A549 (cell line): ENCODE measurements at regions not wholly inside any gene's neighbourhood (a gene's known extent, or its start where the extent isn't known, plus 50 kb on each side); places are given as distances from the start of the nearest gene placed in this dataset.
"Not testable (repeated sequence)": the region's sequence is repeated elsewhere in the genome, so short reads cannot be mapped to it uniquely, and the experiment has no call there.

Experiments used
- ATAC-seq, 2 experiments: fragments of 200-7000 bp in 1 of 2; fragments of >200 bp in 1 of 2; cut with Nextera tagmentation in 1 of 2; cut with Tn5 transposase in 1 of 2; 3 replicates each; pipeline versions ENCODE4 v1.8.0 to v1.9.1; 2018 to 2020; ENCODE audit warnings: mild to moderate bottlenecking in 1 of 2, moderate library complexity in 1 of 2
- CTCF ChIA-PET: fragments of 300-600 bp; sonication (Branson Sonifier 250); formaldehyde crosslinking; extraction: SDS; loops from one replicate; lab custom pipeline; 2021; ENCODE audit warnings: antibody characterized with exemption, inconsistent platforms; lab: Yijun Ruan, JAX
- POLR2A ChIA-PET: fragments of 350-600 bp; formaldehyde crosslinking; extraction: SDS; loops from one replicate; lab custom pipeline; 2021; ENCODE audit warnings: antibody characterized with exemption, inconsistent platforms; lab: Yijun Ruan, JAX
- DNase-seq, 2 experiments: peaks; one replicate each; pipeline versions ENCODE4 v3.0.0 to v3.0.0-alpha.2; 2011 to 2016; ENCODE audit warnings: low read depth in 1 of 2, low spot score in 1 of 2
- FAIRE-seq: peaks from 2 replicates; lab custom pipeline; 2011; peaks lifted over from hg19 to GRCh38; lab: Jason Lieb, UNC
- H3K27ac ChIP-seq, 2 experiments: fragments of >200 bp; sonication (Bioruptor Twin); formaldehyde crosslinking; 3 replicates each; pipeline ENCODE4 v1.5.1; 2016 to 2017
- H3K4me1 ChIP-seq: fragments of >200 bp; sonication (Bioruptor Twin); formaldehyde crosslinking; 3 replicates; pipeline ENCODE4 v1.6.1; 2016
- H3K4me2 ChIP-seq: fragments of >200 bp; sonication (Bioruptor Twin); formaldehyde crosslinking; 3 replicates; pipeline ENCODE4 v1.6.1; 2016
- H3K4me3 ChIP-seq: fragments of >200 bp; sonication (Bioruptor Twin); formaldehyde crosslinking; 3 replicates; pipeline ENCODE4 v1.5.1; 2016
- H3K9me3 ChIP-seq: fragments of >200 bp; sonication (Bioruptor Twin); formaldehyde crosslinking; 3 replicates; pipeline ENCODE4 v1.6.1; 2016
- CBX2 ChIP-seq: fragments of 200-600 bp; sonication (generic); IDR thresholded peaks from 2 replicates; pipeline ENCODE4 v1.6.1; 2016; ENCODE audit warnings: low read depth, mild to moderate bottlenecking, borderline replicate concordance
- CHD4 ChIP-seq: fragments of 200-600 bp; sonication (generic); IDR thresholded peaks from 2 replicates; pipeline ENCODE4 v1.6.1; 2016; ENCODE audit warnings: antibody characterized with exemption, mild to moderate bottlenecking, borderline replicate concordance
- EHF ChIP-seq: fragments of 250-450 bp; sonication (Bioruptor Pico); IDR thresholded peaks from 2 replicates; pipeline ENCODE4 v1.5.0; 2020; ENCODE audit warnings: mild to moderate bottlenecking
- EP300 ChIP-seq, 2 experiments: fragments of >200 bp; sonication (Bioruptor Twin); formaldehyde crosslinking; IDR thresholded peaks; 2 replicates in 1 of 2; 3 replicates in 1 of 2; pipeline ENCODE4 v1.6.1; 2016 to 2017
- ESRRA ChIP-seq: fragments of 150-350 bp; IDR thresholded peaks from 2 replicates; pipeline ENCODE4 v1.6.1; 2014; ENCODE audit warnings: mild to moderate bottlenecking, low read length, borderline replicate concordance
- FOSB ChIP-seq: fragments of 250-450 bp; sonication (Bioruptor Pico); IDR thresholded peaks from 2 replicates; pipeline ENCODE4 v1.5.0; 2020; ENCODE audit warnings: mild to moderate bottlenecking, moderate library complexity
- HEYL ChIP-seq: fragments of 250-450 bp; sonication (Bioruptor Pico); IDR thresholded peaks from 2 replicates; pipeline ENCODE4 v1.8.0; 2021; ENCODE audit warnings: mild to moderate bottlenecking, moderate library complexity
- HOXA7 ChIP-seq: fragments of 250-450 bp; sonication (Bioruptor Pico); IDR thresholded peaks from 2 replicates; pipeline ENCODE4 v1.5.0; 2020; ENCODE audit warnings: mild to moderate bottlenecking, moderate library complexity
- HOXB13 ChIP-seq: fragments of 250-450 bp; sonication (Bioruptor Pico); IDR thresholded peaks from 2 replicates; pipeline ENCODE4 v1.5.0; 2020; ENCODE audit warnings: low read depth, mild to moderate bottlenecking, moderate library complexity
- JUN ChIP-seq, 2 experiments: fragments of >200 bp; sonication (Bioruptor Twin); formaldehyde crosslinking; IDR thresholded peaks; 2 replicates in 1 of 2; 3 replicates in 1 of 2; pipeline ENCODE4 v1.6.1; 2016 to 2017
- KDM5A ChIP-seq: fragments of 200-600 bp; sonication (generic); IDR thresholded peaks from 2 replicates; pipeline ENCODE4 v1.6.1; 2016; ENCODE audit warnings: antibody characterized with exemption, mild to moderate bottlenecking
- MAFK ChIP-seq: fragments of 450-650 bp; IDR thresholded peaks from 2 replicates; pipeline ENCODE4 v1.6.1; 2014; ENCODE audit not compliant: partially characterized antibody
- MAZ ChIP-seq: fragments of 150-350 bp; IDR thresholded peaks from 2 replicates; pipeline ENCODE4 v1.6.1; 2014; ENCODE audit warnings: antibody characterized with exemption, low read depth, low read length, borderline replicate concordance
- NPAS2 ChIP-seq: fragments of 250-450 bp; sonication (Bioruptor Pico); IDR thresholded peaks from 2 replicates; pipeline ENCODE4 v1.8.0; 2022; ENCODE audit warnings: mild to moderate bottlenecking, moderate library complexity, borderline replicate concordance
- NR3C1 ChIP-seq: fragments of >200 bp; sonication (Bioruptor Twin); formaldehyde crosslinking; IDR thresholded peaks from 3 replicates; pipeline ENCODE4 v1.6.1; 2017
- POLR2A ChIP-seq: IDR thresholded peaks from 2 replicates; pipeline ENCODE4 v1.6.1; 2012; ENCODE audit warnings: mild to moderate bottlenecking, low read length
- RAD21 ChIP-seq, 2 experiments: fragments of >200 bp in 1 of 2; sonication (Bioruptor Twin) in 1 of 2; formaldehyde crosslinking in 1 of 2; IDR thresholded peaks in 1 of 2; conservative IDR thresholded peaks in 1 of 2; 2 replicates in 1 of 2; 3 replicates in 1 of 2; pipeline ENCODE4 v1.6.1; 2012 to 2018; ENCODE audit warnings: inconsistent platforms in 1 of 2
- RARB ChIP-seq: fragments of 250-450 bp; sonication (Bioruptor Pico); IDR thresholded peaks from 2 replicates; pipeline ENCODE4 v1.8.0; 2021; ENCODE audit warnings: mild to moderate bottlenecking, moderate library complexity
- RCOR1 ChIP-seq: fragments of 150-350 bp; IDR thresholded peaks from 2 replicates; pipeline ENCODE4 v1.6.1; 2014; ENCODE audit warnings: antibody characterized with exemption, low read length, low read depth
- RNF2 ChIP-seq: fragments of 200-600 bp; sonication (generic); IDR thresholded peaks from 2 replicates; pipeline ENCODE4 v1.6.1; 2016; ENCODE audit warnings: low read depth, mild to moderate bottlenecking, antibody characterized with exemption, moderate library complexity, borderline replicate concordance
- SMC3 ChIP-seq: fragments of >200 bp; sonication (Bioruptor Twin); formaldehyde crosslinking; IDR thresholded peaks from 3 replicates; pipeline ENCODE4 v1.6.1; 2018; ENCODE audit warnings: inconsistent platforms
- TP53 ChIP-seq: fragments of 250-450 bp; sonication (Bioruptor Pico); IDR thresholded peaks from 2 replicates; pipeline ENCODE4 v1.5.0; 2021; ENCODE audit warnings: mild to moderate bottlenecking, moderate library complexity
- ZSCAN20 ChIP-seq: fragments of 250-450 bp; sonication (Bioruptor Pico); IDR thresholded peaks from 2 replicates; pipeline ENCODE4 v1.8.0; 2022; ENCODE audit warnings: mild to moderate bottlenecking, moderate library complexity
- WGBS: methylation state at CpG from one replicate; pipeline ENCODE4 v1.1.6; 2017; ENCODE audit errors: missing lambda C conversion rate; 5-methylcytosine and 5-hydroxymethylcytosine counted together
- TF ChIP-seq, protein P1 (sequence below): IDR thresholded peaks from 2 replicates; pipeline ENCODE4 v1.6.1; 2012
- TF ChIP-seq, protein P2 (sequence below): fragments of 450-650 bp; IDR thresholded peaks from 2 replicates; pipeline ENCODE4 v1.6.1; 2014; ENCODE audit warnings: antibody characterized with exemption

DNA sequence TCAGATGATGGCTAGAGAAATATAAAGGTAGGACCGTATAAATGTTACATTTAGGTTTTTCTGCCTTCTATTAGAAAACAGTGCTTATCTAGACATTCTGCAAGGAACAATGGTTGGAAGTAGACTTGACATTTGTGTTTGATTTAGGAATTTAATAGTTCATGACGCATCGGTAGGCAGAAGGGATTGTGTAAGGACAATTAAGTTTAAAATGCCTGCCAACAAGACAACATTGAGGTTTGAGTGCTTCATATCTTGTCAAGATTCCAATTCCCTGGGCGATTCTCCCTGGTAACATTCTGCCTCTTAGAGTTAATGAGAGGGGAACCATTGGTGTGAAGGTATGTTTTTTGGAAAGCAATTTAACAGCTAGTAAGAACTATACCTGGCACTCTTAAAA lies 186.8 kb upstream of the RBM19 start:
- Histone ChIP-seq H3K27ac (no peak overlapping the region), H3K4me1 (no peaks in the 10 kb centered on the region), H3K4me3 (no peak overlapping the region), H3K4me2 (no peak overlapping the region)
- WGBS: under 1% methylated on average over 4 of the region's 4 CpGs
- POLR2A ChIA-PET: no interaction called here
- no peak for DNase-seq
- CTCF ChIA-PET: interaction anchor here (1.2 kb wide), 1 partner anchor 323 kb away, joined by 3 read pairs; no protein-coding TSS in a partner anchor
- no peak for FAIRE-seq
- no peak for ATAC-seq
- no peak for TF ChIP-seq ZSCAN20 (CRISPR knock-in tag)
- TF ChIP-seq RCOR1: no peak
- TF ChIP-seq, all 56 proteins: peak for 0
- H3K9me3 ChIP-seq: no peaks in the 10 kb centered on the region

DNA sequence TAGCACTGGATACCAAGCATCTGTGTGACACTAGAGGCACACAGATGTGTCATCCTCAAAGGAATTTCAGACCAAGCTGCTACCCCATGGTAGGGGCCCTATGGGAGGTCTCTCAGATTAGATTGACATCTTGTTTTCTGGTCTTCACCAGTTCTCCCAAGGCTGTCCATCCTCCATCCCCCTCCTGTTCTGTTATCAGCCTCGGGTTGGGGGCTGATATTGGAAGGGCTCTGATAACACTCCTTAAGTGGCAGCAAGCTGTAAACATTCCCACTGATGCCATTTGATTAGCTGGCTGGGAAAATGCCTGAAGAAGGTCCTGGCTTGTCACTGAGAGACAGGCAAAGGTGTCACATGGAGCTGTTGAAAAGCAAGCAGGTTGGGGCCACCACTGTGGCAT lies 185.9 kb upstream of the RBM19 start:
- no peak for ATAC-seq
- Histone ChIP-seq H3K4me3 (no peak overlapping the region), H3K27ac (no peak overlapping the region), H3K4me2 (no peak overlapping the region), H3K4me1 (no peaks in the 10 kb centered on the region), H3K9me3 (no peaks in the 10 kb centered on the region)
- CTCF ChIA-PET: no interaction called here
- DNase-seq: no peak
- POLR2A ChIA-PET: no interaction called here
- FAIRE-seq: no peak
- WGBS: 0% methylated on average over 1 of the region's 1 CpG
- TF ChIP-seq POLR2A (no peak), CHD4 (no peak), NPAS2 (no peak), RARB (CRISPR knock-in tag) (no peak), KDM5A (no peak), HEYL (CRISPR knock-in tag) (no peak), RAD21 (conservative IDR thresholded peaks at IDR 0.05 in 1 of 2, IDR thresholded peaks at IDR 0.05 in 1 of 2) (no peak), MAFK (no peak), ESRRA (no peak), JUN (IDR thresholded peaks at IDR 0.05) (no peak), NR3C1 (no peak), FOSB (no peak), SMC3 (no peak), CBX2 (no peak), HOXA7 (CRISPR knock-in tag) (no peak), EP300 (IDR thresholded peaks at IDR 0.05) (no peak), TP53 (CRISPR knock-in tag) (no peak), RCOR1 (no peak), RNF2 (no peak)
- TF ChIP-seq, protein P1, sequence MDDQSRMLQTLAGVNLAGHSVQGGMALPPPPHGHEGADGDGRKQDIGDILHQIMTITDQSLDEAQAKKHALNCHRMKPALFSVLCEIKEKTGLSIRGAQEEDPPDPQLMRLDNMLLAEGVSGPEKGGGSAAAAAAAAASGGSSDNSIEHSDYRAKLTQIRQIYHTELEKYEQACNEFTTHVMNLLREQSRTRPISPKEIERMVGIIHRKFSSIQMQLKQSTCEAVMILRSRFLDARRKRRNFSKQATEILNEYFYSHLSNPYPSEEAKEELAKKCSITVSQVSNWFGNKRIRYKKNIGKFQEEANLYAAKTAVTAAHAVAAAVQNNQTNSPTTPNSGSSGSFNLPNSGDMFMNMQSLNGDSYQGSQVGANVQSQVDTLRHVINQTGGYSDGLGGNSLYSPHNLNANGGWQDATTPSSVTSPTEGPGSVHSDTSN: no peak

DNA sequence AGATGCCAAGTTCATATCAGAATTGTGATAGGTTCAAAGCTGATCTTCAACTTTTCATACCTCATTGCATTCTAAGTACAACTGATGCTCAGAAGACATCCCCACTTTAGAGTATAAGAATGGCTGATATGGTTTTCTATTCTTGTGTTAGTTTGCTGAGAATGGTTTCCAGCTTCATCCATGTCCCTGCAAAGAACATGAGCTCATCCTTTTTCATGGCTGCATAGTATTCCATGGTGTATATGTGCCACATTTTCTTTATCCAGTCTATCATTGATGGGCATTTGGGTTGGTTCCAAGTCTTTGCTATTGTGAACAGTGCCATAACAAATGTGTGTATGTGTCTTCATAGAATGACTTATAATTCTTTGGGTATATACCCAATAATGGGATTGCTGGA lies 184.5 kb upstream of the RBM19 start:
- H3K4me1 ChIP-seq, H3K27ac ChIP-seq, FAIRE-seq, H3K9me3 ChIP-seq, DNase-seq, H3K4me3 ChIP-seq, POLR2A ChIA-PET, ATAC-seq, CTCF ChIA-PET, H3K4me2 ChIP-seq: not testable (repeated sequence)

DNA sequence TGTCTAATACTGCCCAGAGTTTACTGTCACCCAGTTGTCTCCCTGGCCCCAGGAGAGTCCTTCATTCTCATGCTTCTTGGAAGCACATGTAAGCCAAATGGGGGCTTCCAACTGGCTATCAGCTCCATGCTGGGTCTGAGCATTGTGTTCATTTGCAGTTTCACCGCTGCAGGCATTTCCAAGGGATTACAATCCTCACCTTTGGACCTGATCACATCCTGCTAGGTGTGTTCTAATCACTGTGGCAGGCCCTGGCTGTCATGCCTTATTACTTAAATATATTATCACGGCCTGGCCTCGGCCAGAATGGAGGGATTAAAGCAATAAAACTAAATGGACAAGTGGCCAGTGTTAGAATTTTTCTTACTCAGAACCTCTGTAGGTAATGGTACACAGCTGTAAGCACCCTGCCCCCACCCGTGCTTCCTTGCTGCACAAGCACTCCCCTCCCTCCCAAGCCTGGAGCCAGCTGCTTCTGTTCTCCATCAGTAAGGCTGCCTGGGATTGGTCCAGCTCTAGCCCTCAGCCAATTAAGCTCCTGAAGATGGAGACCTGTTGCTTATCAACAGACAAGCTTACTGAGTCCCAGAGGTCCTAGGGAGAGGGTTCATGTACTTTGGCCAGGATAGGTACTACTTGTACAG lies 175.9 kb upstream of the RBM19 start:
- CTCF ChIA-PET: interaction anchor here (1.5 kb wide), 1 partner anchor 11 kb away, joined by 5 read pairs; no protein-coding TSS in a partner anchor
- POLR2A ChIA-PET: no interaction called here

More for the DNA sequence above, 175.9 kb upstream of the RBM19 start:
- no peak for FAIRE-seq
- no peak for ATAC-seq
- no peak for DNase-seq
- 5% methylated on average over 4 of the region's 4 CpGs for WGBS
- Histone ChIP-seq H3K4me1 (no peaks in the 10 kb centered on the region), H3K4me2 (no peak overlapping the region), H3K9me3 (no peaks in the 10 kb centered on the region)
- TF ChIP-seq EHF (no peak), RCOR1 (no peak), ZSCAN20 (CRISPR knock-in tag) (no peak), KDM5A (no peak), RAD21 (conservative IDR thresholded peaks at IDR 0.05 in 1 of 2, IDR thresholded peaks at IDR 0.05 in 1 of 2) (no peak), MAZ (no peak), HOXB13 (no peak)
- TF ChIP-seq, protein P2, sequence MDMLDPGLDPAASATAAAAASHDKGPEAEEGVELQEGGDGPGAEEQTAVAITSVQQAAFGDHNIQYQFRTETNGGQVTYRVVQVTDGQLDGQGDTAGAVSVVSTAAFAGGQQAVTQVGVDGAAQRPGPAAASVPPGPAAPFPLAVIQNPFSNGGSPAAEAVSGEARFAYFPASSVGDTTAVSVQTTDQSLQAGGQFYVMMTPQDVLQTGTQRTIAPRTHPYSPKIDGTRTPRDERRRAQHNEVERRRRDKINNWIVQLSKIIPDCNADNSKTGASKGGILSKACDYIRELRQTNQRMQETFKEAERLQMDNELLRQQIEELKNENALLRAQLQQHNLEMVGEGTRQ: no peak
- TF ChIP-seq, all 56 proteins: peak for 0
- H3K4me3 ChIP-seq: no peak overlapping the region
- no peak overlapping the region for H3K27ac ChIP-seq
